Stimulated activated CD8-positive, alpha-beta memory T cell treated with anti-CD3 and anti-CD28 coated beads, Interleukin-4, amount 100 ng/mL, for 1 hour (primary cell): ENCODE measurements at regions not wholly inside any gene's neighbourhood (a gene's known extent, or its start where the extent isn't known, plus 50 kb on each side); places are given as distances from the start of the nearest gene placed in this dataset.
"Not testable (repeated sequence)": the region's sequence is repeated elsewhere in the genome, so short reads cannot be mapped to it uniquely, and the experiment has no call there.

Source experiments
- DNase-seq, 2 donors: peaks; one replicate each; pipeline ENCODE4 v3.0.0-alpha.2; 2020; ENCODE audit warnings: low read depth in 2 of 2, low spot score in 1 of 2

DNA sequence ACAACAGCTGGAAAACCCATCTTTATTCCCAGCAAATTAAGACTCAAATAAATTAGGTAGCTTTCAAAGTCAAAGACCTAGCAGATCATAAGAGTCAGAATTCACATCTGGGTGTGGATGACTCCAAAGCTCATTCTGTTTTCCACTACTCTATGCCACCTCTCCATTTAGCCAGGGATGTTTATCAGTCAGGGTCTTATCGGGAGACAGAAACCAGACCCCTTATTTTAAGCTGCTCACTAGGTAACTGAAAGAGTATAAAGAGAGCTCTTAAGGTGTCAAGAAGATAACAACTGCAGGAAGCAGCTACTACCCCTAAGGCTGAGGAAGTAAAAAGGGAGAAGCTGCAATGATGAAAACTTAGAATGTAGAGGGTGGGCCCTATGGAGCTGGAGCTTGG is 333.7 kb upstream of the KLF3 start:
- DNase-seq = no peak

DNA sequence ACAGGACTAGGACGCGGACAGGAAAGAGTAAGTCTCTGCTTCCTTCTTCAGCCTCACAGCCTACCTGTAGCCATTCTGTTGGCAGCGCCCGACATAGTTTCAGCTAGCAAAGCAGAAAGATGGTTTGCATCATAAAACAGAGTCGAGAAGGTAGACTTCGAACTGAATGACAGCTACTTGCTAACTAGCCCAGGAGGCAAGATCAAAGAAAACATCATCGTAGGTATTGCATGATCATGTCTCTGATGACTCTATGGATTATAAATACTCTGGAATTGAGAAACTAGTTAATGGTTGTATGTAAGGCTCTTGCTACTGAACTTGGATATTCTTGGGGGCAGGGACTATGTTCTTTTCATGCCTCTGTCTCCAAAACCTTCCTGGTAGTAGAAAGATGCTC is 333.1 kb upstream of the KLF3 start:
- no peak for DNase-seq

DNA sequence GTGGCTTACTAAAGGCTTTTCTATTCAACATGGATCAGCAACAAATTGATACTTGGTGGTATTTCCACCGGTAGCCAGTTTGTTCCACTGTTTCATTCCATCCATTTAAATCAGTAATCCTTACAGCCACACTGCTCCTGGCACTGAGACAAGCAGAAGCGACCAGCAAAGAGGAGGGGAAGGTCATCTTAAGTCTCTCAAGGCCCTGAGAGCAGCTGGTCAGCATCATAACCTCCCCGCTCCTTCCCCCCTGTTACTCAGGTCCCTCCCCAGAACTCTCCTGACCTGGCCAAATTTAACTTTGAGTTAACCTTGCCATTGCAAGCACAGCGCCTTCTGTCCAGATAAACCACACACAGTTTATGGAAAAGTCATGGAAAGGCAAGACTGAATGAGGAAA is 331.3 kb upstream of the KLF3 start:
- no peak for DNase-seq

DNA sequence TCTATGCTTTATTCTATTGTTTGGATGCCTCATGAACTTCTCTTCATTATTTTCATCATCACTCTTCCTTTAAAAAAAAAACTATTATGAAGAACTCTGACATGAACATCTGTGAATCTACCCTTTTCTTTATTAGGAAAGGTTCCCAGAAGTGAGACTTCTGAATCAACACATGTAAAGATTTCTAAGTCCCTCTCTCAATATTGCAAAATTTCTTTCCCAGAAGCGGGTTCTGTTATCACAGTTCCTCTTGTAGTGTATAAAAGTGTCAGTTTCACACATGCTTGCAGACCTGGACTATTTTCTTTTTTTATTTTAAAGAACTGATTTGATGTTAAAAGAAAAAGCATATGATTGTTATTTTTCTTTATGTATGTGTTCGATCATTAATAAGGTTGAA is 330.8 kb upstream of the KLF3 start:
- DNase-seq = no peak

DNA sequence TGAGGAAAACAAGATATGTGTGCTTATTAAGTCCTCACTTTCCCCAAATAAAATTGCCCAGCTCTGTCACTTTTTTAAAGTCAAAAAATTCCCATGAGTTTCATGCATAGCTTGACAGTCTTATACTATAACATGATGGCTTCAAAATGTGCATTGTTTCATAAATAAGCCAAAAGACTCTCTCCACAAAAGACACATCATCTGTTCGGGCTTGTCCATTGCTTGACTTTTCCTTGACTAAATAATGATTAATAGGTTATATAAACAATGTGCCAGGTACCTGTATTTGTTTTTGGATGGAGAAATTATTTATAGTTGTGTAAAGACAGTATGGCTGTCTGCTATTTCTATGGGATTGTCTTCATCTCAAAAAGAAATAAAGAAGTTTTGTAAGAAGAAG is 329.2 kb upstream of the KLF3 start:
- DNase-seq = no peak

DNA sequence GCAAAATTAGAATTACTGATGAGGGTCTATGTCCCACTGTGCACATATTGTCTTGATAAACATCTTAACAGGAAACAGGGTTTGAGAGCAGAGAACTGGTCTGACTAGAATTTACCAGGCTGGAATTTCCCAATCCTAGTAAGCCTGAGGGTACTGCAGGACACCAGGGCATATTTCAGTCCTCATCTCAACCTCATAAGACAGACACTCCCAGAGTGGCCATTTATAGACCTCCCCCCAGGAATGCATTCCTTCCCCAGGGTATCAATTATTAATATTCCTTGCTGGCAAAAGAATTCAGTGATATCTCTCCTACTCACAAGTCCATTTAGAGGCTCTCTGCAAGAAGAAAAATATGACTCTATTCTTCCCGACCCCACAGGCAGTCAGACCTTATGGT is 325.1 kb upstream of the KLF3 start:
- DNase-seq = not testable (repeated sequence)

DNA sequence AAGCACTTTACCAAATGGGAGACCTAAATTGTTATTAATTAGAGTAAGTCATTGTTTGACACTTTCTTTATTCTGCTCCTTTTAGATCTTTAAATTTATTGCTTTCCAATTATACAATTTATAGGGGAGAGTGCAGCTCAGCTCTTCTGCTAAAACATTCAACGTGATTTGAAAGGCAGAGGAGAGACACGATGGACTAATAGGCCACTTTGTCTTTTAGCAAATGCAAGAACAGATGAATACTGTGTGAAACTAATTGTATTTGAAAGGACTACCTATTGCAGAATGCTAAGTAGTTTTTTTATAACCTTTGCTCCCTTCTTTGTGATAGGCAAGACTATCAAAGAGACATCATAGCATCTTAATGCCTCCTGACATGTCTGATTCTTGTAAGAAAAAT is 320.4 kb upstream of the KLF3 start:
- DNase-seq = no peak

DNA sequence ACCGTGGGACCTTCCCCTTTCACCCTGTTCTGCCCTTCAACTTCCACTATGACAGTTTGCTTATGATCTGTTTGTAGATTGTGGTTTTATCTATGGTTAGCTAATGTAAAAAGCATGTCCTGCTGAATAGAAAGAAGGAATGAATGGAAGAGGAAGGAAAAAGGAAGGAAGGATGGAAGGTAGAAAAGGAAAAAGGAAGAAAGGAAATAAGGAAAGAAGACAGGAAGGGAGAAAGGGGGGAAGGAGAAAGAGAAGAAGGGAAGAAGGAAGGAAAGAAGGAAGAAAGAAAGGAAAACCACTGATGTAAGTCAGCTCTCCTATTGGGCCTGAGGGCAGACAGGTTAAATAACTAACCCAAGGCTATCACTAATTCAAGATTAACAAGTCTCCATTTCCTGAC is 319.1 kb upstream of the KLF3 start:
- no peak for DNase-seq

DNA sequence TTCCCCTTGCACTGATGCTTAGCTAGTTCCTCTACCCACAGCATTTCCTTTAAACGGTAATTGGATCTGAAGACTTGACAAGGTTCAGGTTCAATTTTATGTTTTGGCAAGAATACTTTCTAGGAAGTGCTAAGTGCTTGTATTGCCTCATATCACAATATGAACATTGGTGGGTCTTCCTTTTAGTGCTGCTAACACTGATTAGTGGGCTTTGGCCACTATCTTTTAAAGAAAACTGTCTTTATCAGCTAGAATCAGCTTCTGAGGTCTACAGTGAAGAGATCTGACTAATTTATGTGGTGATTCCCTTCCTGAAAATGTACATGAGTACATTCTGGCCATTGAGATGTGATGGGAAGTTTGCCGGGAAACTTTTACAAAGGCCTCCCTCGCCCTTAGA is 316.7 kb upstream of the KLF3 start:
- no peak for DNase-seq

DNA sequence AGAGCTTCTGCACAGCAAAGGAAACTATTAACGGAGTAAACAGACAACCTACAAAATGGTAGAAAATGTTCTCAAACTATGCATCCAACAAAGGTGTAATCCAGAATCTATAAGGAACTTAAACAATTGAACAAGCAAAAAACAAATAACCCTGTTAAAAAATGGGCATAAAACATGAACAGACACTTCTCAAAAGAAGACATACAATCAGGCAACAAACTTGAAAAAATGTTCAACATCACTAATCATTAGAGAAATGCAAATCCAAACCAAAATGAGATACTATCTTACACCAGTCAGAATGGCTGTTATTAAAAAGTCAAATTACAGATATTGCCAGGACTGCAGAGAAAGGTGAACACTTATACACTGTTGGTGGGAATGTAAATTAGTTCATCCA is 309.6 kb upstream of the KLF3 start:
- DNase-seq = no peak

DNA sequence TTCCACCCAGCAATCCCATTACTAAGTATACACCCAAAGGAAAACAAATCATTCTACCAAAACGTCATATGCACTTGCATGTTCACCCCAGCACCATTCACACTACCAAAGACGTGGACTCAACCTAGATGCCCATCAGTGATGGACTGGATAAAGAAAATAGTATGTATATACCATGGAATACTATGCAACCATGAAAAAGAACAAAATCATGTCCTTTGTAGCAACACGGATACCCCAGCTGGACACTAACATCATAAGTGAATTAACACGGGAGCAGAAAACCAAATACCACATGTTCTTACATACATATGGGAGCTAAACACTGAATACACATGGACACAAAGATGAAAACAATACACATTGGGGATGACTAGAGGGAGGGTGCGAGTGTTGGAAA is 309.1 kb upstream of the KLF3 start:
- DNase-seq = no peak

DNA sequence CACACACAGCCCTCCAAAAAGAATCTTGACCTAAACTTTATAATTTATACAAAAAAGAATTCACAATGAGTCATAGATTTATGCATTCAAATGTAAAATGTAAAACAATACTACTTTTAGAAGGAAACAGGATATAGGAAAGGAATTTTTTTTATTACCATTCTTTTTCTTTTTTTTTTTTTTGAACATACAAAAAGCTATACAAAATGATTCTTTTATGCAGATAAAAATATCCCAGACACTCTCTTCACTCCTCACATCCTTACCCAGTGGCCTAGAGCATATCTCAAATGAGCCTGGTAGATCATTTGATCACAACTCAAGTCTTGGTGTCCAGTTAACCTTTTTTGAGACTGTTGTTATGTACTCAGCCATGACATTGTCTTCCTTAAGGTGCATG is 307.3 kb upstream of the KLF3 start:
- no peak for DNase-seq

DNA sequence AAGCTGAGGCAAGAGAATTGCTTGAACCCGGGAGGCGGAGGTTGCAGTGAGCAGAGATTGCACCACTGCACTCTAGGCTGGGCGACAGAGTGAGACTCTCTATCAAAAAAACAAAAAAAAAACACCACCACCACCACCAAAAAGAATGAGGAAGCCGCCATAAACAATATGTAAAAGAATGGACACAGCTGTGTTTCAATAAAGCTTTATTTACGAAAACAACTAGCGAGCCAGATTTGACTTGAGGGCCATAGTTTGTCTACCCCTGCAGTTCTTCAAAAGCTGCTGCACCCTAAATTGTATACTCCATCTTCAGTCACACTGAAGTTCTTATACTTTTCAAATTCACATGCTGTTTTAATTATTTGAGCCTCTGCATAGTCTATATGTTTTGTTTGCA is 306.5 kb upstream of the KLF3 start:
- DNase-seq = no peak

DNA sequence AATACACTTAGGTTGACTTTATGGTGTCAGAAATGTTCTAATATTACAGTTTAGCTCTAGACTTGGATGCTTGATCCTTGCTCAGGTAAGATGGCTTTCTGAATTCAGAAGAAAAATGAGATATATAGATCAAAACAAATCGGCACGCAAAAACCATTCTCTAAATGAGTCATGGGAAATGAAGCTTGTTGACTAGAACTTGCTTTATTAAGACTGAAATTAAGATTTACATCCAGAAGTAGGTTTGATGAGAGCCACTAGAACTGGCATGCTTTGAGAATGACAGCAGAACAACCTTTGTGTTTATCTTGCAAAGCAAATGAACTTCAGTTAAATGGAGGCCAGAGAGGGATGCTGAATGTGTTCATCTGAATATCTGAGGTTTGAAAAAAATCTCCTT is 304.9 kb upstream of the KLF3 start:
- DNase-seq = no peak

DNA sequence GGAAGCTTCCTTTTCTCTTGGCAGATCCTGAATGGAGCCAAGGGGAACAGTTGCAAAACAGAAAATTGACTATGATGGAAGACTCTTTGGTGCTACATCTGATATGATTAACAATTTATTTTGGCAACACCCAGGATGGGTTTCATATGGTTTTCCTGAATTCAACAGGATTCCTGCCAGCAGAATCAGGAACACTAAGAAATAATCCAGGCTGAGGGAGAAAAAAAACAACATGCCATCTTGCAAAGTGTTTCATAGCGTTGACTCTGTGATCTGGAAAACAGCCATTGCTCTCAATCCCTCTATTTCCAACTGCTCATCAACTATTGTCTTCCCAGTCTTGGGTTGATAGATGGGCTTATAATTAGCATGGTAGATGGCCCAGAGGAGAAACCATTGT is 303.8 kb upstream of the KLF3 start:
- no peak for DNase-seq

DNA sequence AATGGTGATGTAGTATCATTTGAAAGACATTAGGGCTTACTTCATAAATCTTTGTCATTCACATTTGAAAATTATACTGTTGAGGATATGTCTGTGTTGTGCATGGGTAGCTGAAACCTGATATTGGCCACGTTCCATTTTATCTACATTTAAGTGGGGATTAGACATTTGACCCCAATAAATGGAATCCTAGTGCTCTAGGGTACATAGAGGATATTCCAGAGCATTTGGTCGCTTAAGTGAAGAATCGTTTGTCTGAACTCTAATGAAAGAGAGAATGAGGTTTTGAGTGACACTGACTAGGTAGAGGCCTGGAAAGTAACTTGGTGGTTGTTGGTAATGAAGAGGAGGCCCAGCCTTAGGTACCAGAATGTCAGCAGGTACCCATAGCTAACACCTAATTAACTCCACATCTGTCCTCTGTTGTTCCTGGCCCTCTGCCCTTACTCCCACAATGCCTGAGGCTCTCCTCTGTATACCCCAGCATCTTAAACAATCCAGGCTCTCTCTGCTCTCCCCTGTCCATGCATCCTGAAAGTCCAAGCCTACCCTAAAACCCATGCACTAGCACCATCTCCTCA is 299.5 kb upstream of the KLF3 start:
- DNase-seq = no peak

DNA sequence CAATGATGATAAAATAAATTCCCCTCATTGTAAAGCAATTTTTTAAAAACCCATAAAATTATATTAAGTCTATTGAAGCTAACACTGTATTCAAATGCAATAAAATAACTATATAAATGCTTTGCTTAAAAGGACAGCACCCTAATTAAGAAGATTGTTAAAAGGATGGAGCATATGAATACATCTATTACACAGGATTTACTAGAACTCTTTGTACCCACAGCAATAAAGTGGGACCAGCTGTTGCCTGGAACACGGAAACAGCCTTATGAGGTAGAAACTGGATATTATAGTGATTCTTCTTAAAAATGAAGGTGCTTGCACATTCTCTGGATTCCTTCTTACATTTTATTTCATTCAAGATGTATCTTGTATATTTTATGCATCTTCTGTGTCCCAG is 298.7 kb upstream of the KLF3 start:
- DNase-seq = no peak

DNA sequence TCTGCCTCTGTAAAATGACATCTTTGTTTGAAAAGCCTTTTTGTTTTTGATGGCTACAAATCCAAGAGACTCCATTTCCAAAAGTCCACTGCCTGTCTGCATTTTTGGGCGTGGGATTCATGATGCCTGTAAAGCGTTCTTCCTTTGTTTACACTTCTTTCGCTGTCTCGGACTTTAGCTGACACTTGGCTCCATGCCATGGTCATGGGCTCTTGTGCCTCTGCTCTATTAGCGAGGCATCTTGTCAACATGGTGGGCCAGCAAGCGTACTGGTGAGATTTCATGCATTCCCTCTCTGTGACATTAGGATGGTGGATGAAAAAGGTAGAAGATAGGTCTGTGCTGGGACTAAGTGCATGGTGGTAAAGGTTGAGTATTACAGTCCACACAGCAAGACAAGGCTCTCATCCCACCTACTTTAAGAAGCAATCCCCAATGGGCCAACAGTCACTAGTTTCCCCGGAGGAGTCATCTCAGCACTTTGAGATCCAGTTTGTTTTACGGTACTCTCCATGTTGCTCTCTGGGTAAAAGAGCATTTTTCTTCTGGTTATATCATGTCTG is 298.2 kb upstream of the KLF3 start:
- DNase-seq = no peak

DNA sequence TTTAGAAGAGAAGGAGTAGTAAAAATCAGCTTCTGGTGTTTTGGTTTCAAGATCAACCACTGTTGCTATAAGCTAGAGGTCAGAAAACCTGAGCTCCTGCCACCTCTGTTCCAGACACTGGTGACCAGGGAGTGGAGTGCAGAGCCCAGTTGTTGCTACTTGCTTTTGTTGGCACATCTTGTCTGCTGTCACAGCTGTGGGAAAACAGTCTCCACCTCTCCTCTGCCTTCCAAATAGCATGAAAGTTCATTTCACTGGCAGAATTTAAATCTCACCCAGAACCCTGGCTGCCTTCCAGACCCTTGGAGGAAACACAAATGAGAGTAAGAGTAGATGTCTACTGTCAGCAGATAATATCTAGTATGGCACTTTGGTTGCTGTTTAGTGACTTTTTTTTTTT is 297.5 kb upstream of the KLF3 start:
- DNase-seq = no peak

DNA sequence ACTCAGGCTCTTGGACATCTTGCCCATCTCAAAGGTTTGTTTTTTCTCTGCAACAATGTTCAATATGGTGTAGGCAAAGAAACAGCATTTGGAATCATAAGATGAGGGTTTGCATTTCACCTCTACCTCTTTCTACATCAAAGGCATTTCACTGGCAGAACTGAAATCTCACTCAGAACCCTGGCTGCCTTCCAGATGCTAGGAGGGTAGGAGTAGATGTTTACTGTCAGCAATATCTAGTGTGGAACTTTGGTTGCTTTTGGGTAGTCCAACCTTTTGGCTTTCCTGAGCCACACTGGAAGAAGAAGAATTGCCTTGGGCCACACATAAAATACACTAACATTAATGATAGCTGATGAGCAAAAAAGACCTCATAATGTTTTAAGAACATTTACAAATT is 297.0 kb upstream of the KLF3 start:
- DNase-seq = no peak

DNA sequence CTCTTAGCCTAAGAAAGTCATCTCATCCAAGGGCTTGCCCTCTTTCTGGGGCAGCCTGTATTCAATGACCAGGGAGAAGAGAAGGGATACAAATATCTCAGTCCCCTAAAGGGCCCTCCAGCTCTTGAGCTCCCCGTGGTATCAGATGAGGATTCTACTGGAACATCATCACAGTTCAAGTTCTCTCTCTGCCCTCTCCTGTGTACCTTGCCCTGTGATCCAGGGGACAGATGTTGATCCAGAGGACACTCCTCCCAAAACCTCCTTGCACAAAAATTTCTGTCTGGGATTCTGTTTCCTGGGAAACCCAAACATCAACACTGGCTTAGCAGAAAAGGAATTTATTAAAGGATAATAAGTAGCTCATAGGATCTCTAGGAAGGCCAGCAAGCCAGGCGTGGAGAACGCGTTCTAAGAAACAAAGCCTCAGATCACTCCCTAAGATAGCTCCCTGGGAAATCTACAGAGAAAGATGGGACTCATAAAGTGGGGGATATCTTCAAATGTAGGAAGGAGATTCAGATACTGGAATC is 296.3 kb upstream of the KLF3 start:
- no peak for DNase-seq

DNA sequence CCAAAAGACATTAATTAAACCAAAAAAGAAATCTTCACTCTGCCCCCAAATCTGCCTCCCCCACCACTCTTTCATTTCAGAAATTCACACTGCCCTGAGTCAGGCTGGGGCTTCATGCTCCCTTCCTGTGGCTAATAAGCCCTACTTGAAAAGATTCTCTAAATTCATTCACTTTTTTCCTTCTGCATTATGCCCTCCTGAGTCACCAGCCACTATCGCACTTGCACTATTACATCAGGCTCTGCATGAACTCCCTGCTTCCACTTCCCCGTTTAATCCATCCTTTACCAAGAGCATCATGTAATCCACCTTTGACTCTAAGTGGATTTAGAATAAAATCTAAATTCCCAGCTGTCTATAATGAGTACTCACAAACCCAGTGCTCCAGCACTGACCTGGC is 295.4 kb upstream of the KLF3 start:
- no peak for DNase-seq

DNA sequence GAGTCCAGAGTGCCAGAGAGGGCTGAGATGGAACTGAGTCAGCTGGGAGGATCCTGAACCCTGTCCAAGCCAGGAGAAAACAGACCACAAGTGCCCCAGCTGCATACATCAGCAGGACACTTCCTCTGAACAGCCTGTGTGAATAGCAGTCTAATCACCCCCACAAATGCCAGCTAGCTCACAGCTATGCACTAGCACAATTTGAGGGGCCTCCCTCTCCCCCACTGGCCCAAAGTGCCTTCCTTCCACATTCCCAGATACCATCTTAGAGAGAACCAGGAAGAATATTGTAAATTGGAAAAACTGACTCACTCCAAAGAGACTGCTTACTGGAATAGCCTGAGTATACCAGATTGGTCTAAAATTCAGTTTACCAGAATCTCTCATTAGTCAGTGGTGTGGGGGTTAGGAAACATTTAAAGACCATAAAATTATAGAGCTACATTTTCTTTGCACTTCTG is 292.6 kb upstream of the KLF3 start:
- DNase-seq = no peak
